ENCODE measurements at regions not wholly inside any gene's neighbourhood (a gene's known extent, or its start where the extent isn't known, plus 50 kb on each side); places are given as distances from the start of the nearest gene placed in this dataset.

DNA sequence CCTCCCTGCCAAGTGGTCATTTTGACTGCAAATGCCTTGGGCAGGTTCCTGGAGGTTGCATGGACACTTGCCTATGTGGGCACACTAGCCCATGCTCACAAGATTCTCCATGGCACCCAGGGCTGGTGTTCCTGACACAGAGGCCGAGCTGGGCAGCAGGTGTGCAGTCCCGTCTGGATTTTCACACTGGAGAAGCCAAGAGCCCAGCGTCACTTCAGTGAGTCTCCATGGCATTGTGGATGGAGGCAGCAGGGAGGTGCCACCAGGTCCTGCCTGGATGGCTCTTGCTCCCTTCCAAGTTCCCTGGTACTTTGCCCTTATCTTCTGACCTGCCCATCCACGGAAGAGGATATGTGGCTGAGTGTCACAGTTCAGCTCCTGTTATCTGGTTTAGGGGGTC lies 63.7 kb upstream of the PLCL2 start:
- no peaks in the 10 kb centered on the region for H3K36me3 ChIP-seq (ENCODE audit: control insufficient read depth, insufficient read depth, low read length)
- no peaks in the 10 kb centered on the region for H3K9me3 ChIP-seq (ENCODE audit: control insufficient read depth, low read length)
- H3K4me1 ChIP-seq (ENCODE audit: control insufficient read depth, insufficient read depth, low read length, poor library complexity, severe bottlenecking): no peaks in the 10 kb centered on the region
- 73 to 92% methylated on average over 3 to 4 of the region's 4 CpGs for WGBS, 2 experiments (ENCODE audit: insufficient coverage in 2 of 2)
- no peak overlapping the region for H3K4me3 ChIP-seq (ENCODE audit: extremely low read depth, insufficient read depth, low read length, poor library complexity, severe bottlenecking)
- H3K27ac ChIP-seq (ENCODE audit: low read depth, low read length, severe bottlenecking): no peak overlapping the region

DNA sequence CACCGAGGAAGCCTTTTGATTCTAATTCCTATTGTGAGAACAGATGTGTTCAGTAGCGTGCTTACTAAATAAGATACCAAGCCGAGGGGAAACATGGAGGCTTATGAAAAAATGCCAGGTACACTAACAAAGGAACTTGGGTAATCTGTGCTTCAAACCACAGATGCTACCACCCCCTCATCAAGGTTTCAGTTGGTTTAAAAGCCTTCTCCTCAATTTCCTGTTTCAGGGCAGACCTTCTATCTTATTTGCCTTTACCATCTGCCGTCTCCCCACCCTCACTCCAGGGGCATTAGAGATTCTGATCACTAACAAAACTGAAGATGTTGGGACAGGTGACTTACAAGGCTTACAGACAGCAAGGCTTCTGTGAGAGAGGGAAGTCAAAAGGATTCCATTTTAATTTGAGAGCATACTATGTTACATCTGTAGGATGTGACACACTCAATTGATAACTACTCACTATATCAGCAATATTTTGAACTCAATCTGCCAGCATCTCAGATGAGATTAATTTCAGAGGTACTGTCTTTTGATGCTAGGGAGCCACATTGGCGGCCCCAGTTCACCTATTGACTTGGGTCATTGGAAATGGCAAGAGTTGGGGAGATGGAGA lies 60.6 kb upstream of the PLCL2 start:
- no peak overlapping the region for H3K4me3 ChIP-seq (ENCODE audit: extremely low read depth, insufficient read depth, low read length, poor library complexity, severe bottlenecking)
- WGBS, 2 experiments (ENCODE audit: insufficient coverage in 2 of 2): 84 to 100% methylated on average over 1 to 3 of the region's 5 CpGs
- H3K4me1 ChIP-seq (ENCODE audit: control insufficient read depth, insufficient read depth, low read length, poor library complexity, severe bottlenecking): no peaks in the 10 kb centered on the region
- no peaks in the 10 kb centered on the region for H3K36me3 ChIP-seq (ENCODE audit: control insufficient read depth, insufficient read depth, low read length)
- H3K9me3 ChIP-seq (ENCODE audit: control insufficient read depth, low read length): no peaks in the 10 kb centered on the region
- no peak overlapping the region for H3K27ac ChIP-seq (ENCODE audit: low read depth, low read length, severe bottlenecking)

DNA sequence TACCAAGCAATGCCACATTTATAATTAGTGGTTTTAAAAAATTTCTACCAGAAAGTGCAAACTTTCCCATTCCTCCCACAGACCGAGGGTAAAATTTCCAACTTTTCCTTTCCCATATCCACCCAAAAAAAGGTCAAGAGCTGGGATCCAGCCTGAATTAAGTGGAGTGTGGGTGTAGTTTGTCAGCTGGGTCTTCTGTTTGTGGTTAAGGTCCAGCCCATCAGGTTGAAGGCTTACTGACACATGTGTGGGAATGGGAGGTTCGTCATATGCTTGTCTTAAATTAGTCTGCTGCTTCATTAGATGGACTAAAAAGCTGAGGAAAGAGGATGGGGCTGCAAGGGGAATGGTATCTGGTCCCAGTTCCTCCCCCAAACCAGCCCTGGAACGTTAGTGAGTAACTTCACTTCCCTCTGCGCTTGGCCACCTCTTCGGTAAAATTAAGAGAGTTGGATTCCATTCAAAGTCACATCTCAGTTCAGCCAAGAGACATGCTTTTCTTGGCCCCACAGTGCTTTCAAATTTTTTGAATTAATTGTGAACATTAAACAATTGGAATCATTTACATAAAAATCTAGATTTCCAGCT lies 59.0 kb upstream of the PLCL2 start:
- 81 to 93% methylated on average over 3 to 4 of the region's 5 CpGs for WGBS, 2 experiments (ENCODE audit: insufficient coverage in 2 of 2)

DNA sequence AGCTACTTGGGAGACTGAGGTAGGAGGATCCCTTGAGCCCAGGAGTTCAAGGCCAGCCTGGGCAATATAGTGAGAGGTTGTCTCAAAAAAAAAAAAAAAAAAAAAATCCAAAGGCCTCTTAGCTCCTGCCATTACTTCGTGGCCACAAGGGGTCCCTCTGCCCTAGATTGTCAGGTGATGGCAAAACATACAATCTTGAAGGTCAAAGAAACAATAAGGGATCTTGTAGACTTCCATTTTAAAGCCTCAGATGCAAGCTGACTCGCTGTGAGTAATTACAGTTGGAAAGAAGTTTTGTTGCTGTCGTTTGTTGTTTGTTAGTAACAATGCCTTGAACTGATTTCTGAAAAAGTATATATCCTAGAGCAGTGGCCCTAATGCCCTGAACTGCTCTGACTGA lies 55.9 kb upstream of the PLCL2 start:
- H3K9me3 ChIP-seq (ENCODE audit: control insufficient read depth, low read length): no peaks in the 10 kb centered on the region
- no peak overlapping the region for H3K27ac ChIP-seq (ENCODE audit: low read depth, low read length, severe bottlenecking)
- 27 to 52% methylated on average over 2 to 3 of the region's 3 CpGs for WGBS, 2 experiments (ENCODE audit: insufficient coverage in 2 of 2)
- H3K4me1 ChIP-seq (ENCODE audit: control insufficient read depth, insufficient read depth, low read length, poor library complexity, severe bottlenecking): no peaks in the 10 kb centered on the region
- H3K4me3 ChIP-seq (ENCODE audit: extremely low read depth, insufficient read depth, low read length, poor library complexity, severe bottlenecking): no peak overlapping the region
- H3K36me3 ChIP-seq (ENCODE audit: control insufficient read depth, insufficient read depth, low read length): no peaks in the 10 kb centered on the region

More for the DNA sequence above, 59.0 kb upstream of the PLCL2 start:
- no peaks in the 10 kb centered on the region for H3K9me3 ChIP-seq (ENCODE audit: control insufficient read depth, low read length)
- H3K4me1 ChIP-seq (ENCODE audit: control insufficient read depth, insufficient read depth, low read length, poor library complexity, severe bottlenecking): no peaks in the 10 kb centered on the region
- H3K27ac ChIP-seq (ENCODE audit: low read depth, low read length, severe bottlenecking): no peak overlapping the region
- no peaks in the 10 kb centered on the region for H3K36me3 ChIP-seq (ENCODE audit: control insufficient read depth, insufficient read depth, low read length)
- H3K4me3 ChIP-seq (ENCODE audit: extremely low read depth, insufficient read depth, low read length, poor library complexity, severe bottlenecking): no peak overlapping the region

DNA sequence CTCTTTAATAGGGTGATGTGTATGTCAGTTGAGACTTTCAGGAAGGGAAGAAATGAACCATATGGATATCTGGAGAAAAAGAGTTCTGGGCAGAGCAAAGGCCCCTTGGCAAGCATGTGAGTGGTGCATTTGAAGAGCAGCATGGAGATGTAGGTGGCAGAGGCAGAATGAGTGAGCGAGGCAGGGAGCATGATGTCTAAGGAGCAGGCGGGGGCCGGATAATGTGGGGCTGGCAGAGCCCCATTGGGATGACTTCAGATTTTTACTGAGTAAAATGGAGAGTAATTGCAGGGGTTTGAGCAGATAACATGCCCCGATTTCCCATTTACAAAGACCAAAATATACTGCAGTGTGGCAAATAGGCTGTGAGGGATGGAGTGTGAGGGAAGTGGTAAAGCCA lies 52.9 kb upstream of the PLCL2 start:
- H3K27ac ChIP-seq (ENCODE audit: low read depth, low read length, severe bottlenecking): no peak overlapping the region
- WGBS, 2 experiments (ENCODE audit: insufficient coverage in 2 of 2): 89 to 97% methylated on average over 3 of the region's 4 CpGs
- no peaks in the 10 kb centered on the region for H3K36me3 ChIP-seq (ENCODE audit: control insufficient read depth, insufficient read depth, low read length)
- no peaks in the 10 kb centered on the region for H3K9me3 ChIP-seq (ENCODE audit: control insufficient read depth, low read length)
- no peaks in the 10 kb centered on the region for H3K4me1 ChIP-seq (ENCODE audit: control insufficient read depth, insufficient read depth, low read length, poor library complexity, severe bottlenecking)
- no peak overlapping the region for H3K4me3 ChIP-seq (ENCODE audit: extremely low read depth, insufficient read depth, low read length, poor library complexity, severe bottlenecking)

DNA sequence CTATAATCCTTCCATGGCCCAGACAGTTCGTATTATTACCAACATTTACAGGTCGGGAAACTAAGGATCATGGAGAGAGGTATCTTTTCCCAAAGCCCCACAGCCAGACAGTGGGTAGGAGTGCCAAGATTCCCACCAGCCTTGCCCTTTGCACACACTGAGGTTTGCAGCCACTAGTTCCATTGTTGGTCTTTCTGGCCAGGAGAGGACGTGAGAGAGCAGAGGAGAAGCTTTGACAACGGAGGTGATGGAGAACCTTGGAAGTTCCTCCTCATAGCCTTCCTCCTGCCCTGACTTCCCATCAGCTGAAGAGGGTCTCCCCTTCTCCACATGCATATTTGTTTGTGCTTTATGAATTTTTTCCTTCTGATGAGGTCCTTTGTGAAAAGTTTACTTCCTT lies 50.5 kb upstream of the PLCL2 start:
- no peak overlapping the region for H3K27ac ChIP-seq (ENCODE audit: low read depth, low read length, severe bottlenecking)
- H3K9me3 ChIP-seq (ENCODE audit: control insufficient read depth, low read length): no peaks in the 10 kb centered on the region
- no peak overlapping the region for H3K4me3 ChIP-seq (ENCODE audit: extremely low read depth, insufficient read depth, low read length, poor library complexity, severe bottlenecking)
- H3K36me3 ChIP-seq (ENCODE audit: control insufficient read depth, insufficient read depth, low read length): no peaks in the 10 kb centered on the region
- H3K4me1 ChIP-seq (ENCODE audit: control insufficient read depth, insufficient read depth, low read length, poor library complexity, severe bottlenecking): no peaks in the 10 kb centered on the region
- WGBS, 2 experiments (ENCODE audit: insufficient coverage in 2 of 2): 80% methylated on average over 1 of the region's 4 CpGs; no CpG with 5 or more reads in 1 of the 2 experiments

DNA sequence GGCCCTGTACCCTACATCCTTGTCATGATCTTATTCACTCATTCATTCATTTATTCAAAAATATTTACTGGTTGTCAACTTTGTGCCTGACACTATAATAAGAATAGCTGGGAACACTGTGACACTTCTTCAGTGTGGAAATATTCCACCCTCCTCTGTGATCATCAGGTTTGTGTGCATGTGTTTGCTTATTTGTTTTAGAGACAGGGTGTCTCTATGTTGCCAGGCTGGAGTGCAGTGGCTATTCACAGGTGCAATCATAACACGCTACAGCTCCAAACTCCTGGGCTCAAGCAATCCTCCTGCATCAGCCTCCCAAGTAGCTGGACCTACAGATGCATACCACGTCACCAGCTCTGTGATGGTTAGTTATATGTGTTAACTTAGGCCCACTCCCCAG lies 50.0 kb upstream of the PLCL2 start:
- H3K27ac ChIP-seq (ENCODE audit: low read depth, low read length, severe bottlenecking): no peak overlapping the region
- 100% methylated on average over 1 of the region's 2 CpGs for WGBS, 2 experiments (ENCODE audit: insufficient coverage in 2 of 2)
- no peaks in the 10 kb centered on the region for H3K36me3 ChIP-seq (ENCODE audit: control insufficient read depth, insufficient read depth, low read length)
- H3K4me1 ChIP-seq (ENCODE audit: control insufficient read depth, insufficient read depth, low read length, poor library complexity, severe bottlenecking): no peaks in the 10 kb centered on the region
- H3K9me3 ChIP-seq (ENCODE audit: control insufficient read depth, low read length): no peaks in the 10 kb centered on the region
- H3K4me3 ChIP-seq (ENCODE audit: extremely low read depth, insufficient read depth, low read length, poor library complexity, severe bottlenecking): no peak overlapping the region

Measured in mesodermal cell (in vitro differentiated cells).